ENCODE measurements at regions not wholly inside any gene's neighbourhood (a gene's known extent, or its start where the extent isn't known, plus 50 kb on each side); places are given as distances from the start of the nearest gene placed in this dataset.

GRCh38 chr4:189022440-189023035, 883.3 kb downstream of the TRIML1 start:
- Histone ChIP-seq H3K36me3 (no peaks in the 10 kb centered on the region), H3K27ac (no peak overlapping the region), H3K4me3 (ENCODE audit: low read depth in 1 of 2, low read length in 1 of 2) (no peak overlapping the region), H3K27me3 (no peaks in the 10 kb centered on the region), H3K9me3 (no peaks in the 10 kb centered on the region), H3K4me1 (ENCODE audit: control insufficient read depth in 1 of 2, insufficient read depth in 1 of 2, low read depth in 1 of 2, low read length in 1 of 2) (no peaks in the 10 kb centered on the region)
- TF ChIP-seq, protein P1, sequence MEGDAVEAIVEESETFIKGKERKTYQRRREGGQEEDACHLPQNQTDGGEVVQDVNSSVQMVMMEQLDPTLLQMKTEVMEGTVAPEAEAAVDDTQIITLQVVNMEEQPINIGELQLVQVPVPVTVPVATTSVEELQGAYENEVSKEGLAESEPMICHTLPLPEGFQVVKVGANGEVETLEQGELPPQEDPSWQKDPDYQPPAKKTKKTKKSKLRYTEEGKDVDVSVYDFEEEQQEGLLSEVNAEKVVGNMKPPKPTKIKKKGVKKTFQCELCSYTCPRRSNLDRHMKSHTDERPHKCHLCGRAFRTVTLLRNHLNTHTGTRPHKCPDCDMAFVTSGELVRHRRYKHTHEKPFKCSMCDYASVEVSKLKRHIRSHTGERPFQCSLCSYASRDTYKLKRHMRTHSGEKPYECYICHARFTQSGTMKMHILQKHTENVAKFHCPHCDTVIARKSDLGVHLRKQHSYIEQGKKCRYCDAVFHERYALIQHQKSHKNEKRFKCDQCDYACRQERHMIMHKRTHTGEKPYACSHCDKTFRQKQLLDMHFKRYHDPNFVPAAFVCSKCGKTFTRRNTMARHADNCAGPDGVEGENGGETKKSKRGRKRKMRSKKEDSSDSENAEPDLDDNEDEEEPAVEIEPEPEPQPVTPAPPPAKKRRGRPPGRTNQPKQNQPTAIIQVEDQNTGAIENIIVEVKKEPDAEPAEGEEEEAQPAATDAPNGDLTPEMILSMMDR (IDR thresholded peaks at IDR 0.05) = no peak

DNA sequence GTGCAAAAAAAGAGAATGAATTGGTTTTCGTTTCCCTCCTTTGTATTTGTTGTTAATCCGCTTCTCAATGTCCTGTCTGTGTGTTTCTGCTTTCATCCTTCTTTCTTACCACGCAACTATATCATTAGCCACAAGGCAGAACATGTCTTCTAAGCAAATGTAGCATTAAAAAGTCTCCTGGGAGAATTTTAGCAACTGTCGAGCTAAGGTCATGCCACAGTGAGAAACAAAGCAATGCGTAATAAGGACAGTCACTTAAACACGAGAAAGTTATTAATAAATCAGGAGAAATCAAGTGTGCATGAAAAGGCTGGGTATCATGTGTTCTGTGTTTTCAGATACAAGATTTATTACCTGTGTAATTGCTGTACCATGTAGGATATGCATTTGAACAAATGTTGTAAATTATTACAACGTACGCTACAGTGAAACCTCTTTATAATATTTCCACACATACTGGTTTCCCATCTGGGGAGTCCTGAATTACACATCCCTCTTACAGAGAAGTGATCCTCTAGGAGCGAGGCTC, 890.8 kb downstream of the TRIML1 start:
- H3K9me3 ChIP-seq = no peaks in the 10 kb centered on the region
- no peak overlapping the region for H3K4me3 ChIP-seq (ENCODE audit: low read depth in 1 of 2, low read length in 1 of 2)
- H3K27ac ChIP-seq = no peak overlapping the region
- no peaks in the 10 kb centered on the region for H3K4me1 ChIP-seq (ENCODE audit: control insufficient read depth in 1 of 2, insufficient read depth in 1 of 2, low read depth in 1 of 2, low read length in 1 of 2)
- TF ChIP-seq, protein P1 (IDR thresholded peaks at IDR 0.05) = no peak
- H3K36me3 ChIP-seq = no peaks in the 10 kb centered on the region
- no peaks in the 10 kb centered on the region for H3K27me3 ChIP-seq

DNA sequence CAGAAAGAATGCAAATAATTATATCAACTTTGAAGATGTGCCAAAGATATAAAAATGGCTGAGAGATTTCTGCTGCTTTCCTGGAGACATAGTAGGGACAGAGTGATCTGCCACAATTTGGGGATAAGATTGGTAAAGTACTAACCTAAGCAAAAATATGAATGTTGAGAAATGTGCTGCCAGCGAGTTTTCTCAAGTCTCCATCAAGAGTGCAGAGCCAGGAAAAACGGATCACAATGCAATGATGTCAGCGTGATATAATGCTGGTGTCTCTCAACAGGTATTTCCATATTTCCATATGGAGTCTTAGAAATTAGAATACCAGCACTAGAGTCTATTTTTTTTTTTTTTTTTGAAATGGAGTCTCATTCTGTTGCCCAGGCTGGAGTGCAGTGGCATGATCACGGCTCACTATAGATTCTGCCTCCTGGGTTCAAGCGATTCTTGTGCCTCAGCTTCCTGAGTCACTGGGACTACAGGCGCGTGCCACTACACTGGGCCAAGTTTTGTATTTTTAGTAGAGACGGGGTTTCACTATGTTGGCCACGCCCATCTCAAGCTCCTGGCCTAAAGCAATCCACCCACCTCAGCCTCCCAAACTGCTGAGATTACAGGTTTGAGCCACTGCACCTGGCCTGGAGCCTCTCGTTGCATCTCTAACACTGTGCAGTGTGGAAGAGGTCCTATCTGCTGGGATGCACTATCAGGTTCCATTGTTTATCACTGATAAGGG, 893.5 kb downstream of the TRIML1 start:
- Histone ChIP-seq H3K27me3 (no peaks in the 10 kb centered on the region), H3K4me1 (ENCODE audit: control insufficient read depth in 1 of 2, insufficient read depth in 1 of 2, low read depth in 1 of 2, low read length in 1 of 2) (no peaks in the 10 kb centered on the region), H3K4me3 (ENCODE audit: low read depth in 1 of 2, low read length in 1 of 2) (no peak overlapping the region), H3K9me3 (no peaks in the 10 kb centered on the region), H3K27ac (no peak overlapping the region), H3K36me3 (no peaks in the 10 kb centered on the region)
- TF ChIP-seq, protein P1 (IDR thresholded peaks at IDR 0.05) = no peak

DNA sequence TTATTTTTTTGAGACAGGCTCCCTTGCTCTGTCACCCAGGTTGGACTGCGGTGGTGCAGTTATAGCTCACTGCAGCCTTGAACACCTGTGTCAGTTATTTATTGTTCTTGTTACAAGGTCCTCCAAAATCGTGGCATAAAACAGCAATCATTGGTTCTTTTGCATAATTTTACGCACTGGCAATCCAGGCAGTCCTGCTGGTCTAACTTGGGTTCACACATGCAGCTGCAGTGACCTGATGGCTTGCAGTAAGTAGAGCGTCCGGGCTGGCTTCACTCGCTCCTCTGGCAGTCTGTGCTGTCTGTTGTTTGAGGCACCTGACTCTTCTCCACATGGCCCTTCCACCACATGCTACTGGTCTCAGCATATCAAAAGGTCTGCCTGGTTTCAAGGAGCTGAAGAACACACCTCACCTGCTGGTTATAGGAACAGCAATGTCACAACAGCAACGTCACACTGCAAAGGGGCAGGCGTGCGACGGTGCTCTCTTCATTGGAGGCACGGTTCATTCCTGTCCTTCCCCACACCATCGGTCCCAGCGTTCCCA, 894.6 kb downstream of the TRIML1 start:
- Histone ChIP-seq H3K4me1 (ENCODE audit: control insufficient read depth in 1 of 2, insufficient read depth in 1 of 2, low read depth in 1 of 2, low read length in 1 of 2) (no peaks in the 10 kb centered on the region), H3K36me3 (no peaks in the 10 kb centered on the region), H3K4me3 (ENCODE audit: low read depth in 1 of 2, low read length in 1 of 2) (no peak overlapping the region), H3K27me3 (no peaks in the 10 kb centered on the region), H3K27ac (no peak overlapping the region), H3K9me3 (no peaks in the 10 kb centered on the region)
- TF ChIP-seq, protein P1 (IDR thresholded peaks at IDR 0.05) = no peak

- no peak overlapping the region for H3K27ac ChIP-seq
- H3K4me3 ChIP-seq (ENCODE audit: low read depth in 1 of 2, low read length in 1 of 2) = no peak overlapping the region
- TF ChIP-seq, protein P1 (IDR thresholded peaks at IDR 0.05) = no peak
- no peaks in the 10 kb centered on the region for H3K9me3 ChIP-seq
- H3K27me3 ChIP-seq = no peaks in the 10 kb centered on the region
- no peaks in the 10 kb centered on the region for H3K4me1 ChIP-seq (ENCODE audit: control insufficient read depth in 1 of 2, insufficient read depth in 1 of 2, low read depth in 1 of 2, low read length in 1 of 2)
- no peaks in the 10 kb centered on the region for H3K36me3 ChIP-seq
These were observed 895.9 kb downstream of the TRIML1 start for GRCh38 chr4:189035091-189035490.

Measured in neutrophil (primary cell).